ENCODE measurements at regions not wholly inside any gene's neighbourhood (a gene's known extent, or its start where the extent isn't known, plus 50 kb on each side); places are given as distances from the start of the nearest gene placed in this dataset.

DNA sequence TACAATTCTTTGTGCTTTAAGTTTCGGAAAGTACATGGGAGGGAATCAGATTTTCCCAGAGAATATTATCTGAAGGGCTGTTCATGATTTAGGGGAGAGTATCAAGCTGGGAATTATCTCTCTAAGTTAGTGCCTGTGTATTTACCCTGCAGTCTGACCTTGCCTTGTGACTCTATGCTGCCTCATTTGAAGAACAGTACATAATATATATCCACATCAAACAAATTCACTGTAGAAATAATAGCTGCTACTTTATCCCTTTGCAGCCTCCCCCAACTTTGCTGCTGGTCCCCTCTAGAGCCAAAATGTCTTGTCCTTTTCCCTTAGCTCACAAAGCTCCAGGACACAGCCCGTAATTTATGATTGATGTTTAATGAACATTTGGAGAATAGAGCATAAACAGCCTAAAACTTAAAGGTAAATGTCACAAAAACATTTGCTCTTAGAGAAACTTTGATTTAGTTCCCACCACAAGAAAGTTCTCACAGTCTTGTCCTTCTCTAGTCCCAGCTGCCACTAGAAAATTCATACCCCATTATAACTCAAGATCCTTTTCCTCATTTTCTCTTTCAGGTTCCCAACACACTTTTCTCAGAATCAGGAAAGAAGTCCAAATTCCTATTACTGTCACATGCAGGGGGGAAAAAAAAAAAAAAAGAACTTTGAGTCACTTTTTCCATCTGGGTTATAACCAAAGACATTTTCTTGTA, 1009.6 kb downstream of the FLRT2 start:
- DNase-seq = no peak

DNA sequence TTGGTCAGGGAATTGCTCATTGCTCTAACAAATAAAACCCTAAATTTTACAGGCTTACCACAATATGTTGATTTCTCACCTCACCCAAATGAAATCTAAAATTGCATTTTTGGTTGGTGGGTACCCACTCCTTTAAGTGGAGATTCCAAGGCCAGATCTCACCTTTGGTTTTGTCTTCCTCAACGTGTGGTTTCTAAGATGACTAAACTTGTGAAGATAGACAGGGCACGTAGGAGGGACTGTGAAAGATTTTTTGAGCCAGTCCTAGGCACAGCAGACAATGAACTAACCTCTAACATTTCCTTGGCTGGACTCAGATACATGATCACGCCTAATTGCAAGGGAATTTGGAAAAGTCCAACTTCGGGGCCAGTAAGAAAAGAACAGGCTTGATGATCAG, 1003.9 kb downstream of the FLRT2 start:
- no peak for DNase-seq

- no peak for DNase-seq
Measured at GRCh38 chr14:86532219-86532618, 1002.3 kb downstream of the FLRT2 start.

DNA sequence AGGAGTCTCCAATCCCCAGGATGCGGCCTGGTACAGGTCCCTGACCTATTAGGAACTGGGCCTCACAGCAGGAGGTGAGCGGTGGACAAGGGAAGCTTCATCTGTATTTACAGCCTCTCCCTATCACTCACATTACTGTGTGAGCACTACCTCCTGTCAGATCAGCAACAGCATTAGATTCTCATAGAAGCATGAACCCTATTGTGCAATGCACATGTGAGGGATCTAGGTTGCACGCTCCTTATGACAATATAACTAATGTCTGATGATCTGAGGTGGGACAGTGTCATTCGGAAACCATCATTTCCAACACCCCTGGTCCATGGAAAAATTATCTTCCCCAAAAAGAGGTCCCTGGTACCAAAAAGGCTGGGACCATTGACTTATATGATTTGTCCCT, 1000.5 kb downstream of the FLRT2 start:
- no peak for DNase-seq

- no peak for DNase-seq
Measured at GRCh38 chr14:86527312-86527711, 997.4 kb downstream of the FLRT2 start.

GRCh38 chr14:86525673-86526072, 995.7 kb downstream of the FLRT2 start:
- DNase-seq = no peak

DNA sequence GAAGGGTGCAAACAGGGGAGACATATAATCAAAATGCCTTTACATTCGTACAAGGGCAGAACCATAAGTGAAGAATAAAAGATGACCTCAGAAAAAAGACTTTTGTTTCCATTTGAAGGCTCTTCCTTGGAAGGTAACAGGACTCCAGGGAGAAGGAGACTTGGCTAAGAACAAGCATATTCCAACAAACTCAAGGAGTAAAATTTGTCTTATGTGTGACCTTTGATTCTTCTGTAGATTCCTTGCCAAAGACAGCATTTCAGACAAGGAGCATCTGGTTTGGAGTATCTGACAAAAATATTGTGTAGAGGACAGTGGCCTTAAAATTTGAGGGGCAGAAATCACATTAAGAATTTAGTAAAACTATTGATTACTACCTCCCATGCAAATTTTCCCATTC, 991.9 kb downstream of the FLRT2 start:
- DNase-seq = no peak

DNA sequence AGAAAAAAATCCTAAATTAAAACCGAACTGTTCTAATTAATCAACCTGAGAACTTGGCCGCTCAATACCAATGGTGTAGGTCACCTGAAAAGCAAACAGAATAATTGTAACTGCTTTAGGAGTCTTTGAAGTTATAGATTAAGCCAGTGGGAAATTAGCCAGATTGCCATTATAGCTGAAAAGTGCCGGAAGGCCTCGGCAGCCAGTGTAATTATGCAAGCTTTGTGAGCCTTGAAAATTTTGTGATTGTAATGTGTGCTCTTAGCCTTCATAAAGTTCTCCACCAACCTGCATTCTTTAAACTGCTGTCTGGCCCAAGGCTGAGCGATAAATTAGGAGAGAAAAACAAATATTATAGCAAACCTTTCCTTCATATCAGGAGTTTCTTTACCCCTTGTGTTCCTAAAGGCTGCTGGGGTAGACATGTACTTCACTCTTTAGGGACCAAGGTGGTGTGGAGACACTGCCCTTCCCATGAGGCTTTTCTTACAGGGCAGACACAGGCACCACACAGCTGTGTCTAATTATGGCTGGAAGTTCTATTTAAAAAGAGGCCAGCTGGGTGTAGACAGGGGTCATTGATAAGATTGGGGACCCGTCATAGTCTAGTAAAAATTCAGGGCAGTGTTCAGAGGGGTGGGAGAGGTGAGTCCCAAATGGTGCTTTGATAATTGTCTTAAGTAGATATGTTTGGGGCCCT, 991.2 kb downstream of the FLRT2 start:
- no peak for DNase-seq

DNA sequence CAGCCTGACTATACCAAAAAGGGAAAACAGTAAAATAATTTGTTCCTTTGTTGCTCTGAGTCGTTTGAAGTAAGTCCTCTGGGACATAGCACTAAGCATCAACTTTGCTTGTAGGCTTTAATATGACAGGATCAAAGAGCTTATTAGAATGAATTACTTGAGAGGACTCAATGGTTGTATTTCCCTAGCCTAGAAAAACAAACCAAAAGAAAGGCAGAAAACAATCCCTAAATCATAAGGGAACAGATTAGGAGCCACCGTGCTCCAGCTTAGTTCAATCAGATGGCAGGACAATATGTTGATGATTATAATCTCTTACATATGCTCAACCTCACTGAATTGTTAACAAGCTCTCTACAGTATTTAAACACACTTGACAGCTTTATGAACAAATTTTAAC, 988.4 kb downstream of the FLRT2 start:
- peak; percentile 85 for DNase-seq

- no peak for DNase-seq
Measured at GRCh38 chr14:86515195-86515594, 985.3 kb downstream of the FLRT2 start.

- DNase-seq = no peak
Measured at GRCh38 chr14:86513564-86513963, 983.6 kb downstream of the FLRT2 start.

DNA sequence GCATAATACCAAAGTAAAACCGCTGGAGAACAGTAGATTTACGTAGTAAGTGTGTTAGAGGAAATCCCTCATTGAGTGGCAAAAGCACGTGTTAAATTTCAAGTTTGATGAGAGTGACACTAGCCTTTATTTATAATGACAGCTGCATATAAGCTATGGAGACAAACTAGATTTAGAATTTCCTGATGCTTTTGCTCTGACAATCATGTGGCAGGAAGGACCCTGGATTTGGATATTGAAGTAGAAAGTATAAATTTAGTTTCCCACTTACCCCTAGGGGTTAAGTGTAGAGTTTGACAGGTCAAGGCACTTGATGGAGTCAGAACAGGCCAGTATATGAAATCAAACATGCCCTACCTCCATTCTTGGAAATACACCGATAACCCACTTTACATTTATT, 983.1 kb downstream of the FLRT2 start:
- DNase-seq = no peak

DNA sequence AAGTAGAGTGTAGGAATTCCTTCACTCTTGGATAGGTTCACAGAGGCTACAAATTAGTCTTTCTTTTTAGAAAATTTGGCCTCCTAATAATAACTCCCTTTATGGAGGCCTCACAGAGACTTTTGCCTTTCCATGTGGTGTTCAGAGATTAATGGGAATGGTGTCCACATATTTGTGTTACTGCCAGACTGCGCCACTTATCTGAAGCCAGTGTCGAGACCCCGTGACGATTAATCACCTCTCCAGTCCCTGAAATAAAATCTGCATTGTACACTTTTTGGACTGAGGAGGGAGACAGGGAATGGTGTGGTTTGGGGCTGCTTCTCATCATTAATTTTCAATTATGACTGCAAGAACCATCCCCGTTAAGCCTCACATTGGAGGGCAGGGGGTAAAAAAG, 980.5 kb downstream of the FLRT2 start:
- DNase-seq = no peak

DNA sequence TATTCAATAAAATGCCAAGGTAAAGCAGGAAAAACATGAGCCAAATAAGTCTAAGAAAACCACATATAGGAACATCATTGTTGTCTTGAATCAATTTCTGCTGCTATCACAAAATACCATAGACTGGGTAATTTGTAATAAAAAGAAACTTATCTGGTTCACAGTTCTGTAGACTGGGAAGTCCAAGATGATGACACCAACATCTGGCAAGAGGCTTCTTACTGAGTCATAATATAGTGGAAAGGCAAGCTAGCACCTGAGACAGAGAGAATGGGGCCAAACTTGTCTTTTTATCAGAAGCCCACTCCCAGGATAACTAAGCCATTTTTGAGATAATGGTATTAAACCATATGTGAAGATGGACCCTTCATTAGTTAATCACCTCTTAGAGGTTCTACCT, 975.9 kb downstream of the FLRT2 start:
- no peak for DNase-seq

DNA sequence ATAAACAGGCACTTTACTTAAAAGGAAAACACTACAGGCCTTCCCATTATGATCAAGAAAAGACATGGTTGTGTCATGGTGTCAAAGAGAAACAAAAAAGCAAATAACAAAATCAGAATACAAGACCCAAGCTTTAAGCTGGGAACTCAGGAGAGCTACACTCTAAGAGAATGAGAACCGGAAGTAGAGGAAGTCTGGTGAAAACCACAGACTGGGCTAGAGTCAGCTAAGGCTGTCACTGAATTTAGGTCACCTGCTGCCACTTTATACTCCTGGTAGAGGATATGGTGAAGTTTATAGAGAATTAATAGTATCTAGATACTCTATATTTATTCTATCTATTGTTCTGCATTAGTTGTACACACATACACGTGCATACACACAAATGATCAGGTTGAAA, 971.7 kb downstream of the FLRT2 start:
- DNase-seq = no peak

DNA sequence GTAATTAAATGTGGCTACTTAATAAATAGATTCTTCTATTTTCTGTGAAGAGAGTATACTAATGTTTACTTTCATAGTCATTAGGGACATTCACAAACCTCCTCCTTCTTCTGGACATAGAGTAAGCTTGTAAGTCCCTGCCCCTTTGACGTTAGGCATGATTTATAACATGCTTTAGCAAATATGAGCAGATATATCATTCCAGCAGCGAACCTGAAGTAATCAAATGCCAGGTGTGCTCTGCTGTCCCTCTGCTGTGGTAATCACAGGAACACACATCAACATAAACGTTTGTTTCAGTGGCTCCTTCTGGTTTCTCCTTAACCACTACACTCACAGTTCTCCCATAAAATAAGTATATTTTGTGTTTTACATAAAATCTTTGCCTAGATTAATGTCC, 961.8 kb downstream of the FLRT2 start:
- DNase-seq = no peak

DNA sequence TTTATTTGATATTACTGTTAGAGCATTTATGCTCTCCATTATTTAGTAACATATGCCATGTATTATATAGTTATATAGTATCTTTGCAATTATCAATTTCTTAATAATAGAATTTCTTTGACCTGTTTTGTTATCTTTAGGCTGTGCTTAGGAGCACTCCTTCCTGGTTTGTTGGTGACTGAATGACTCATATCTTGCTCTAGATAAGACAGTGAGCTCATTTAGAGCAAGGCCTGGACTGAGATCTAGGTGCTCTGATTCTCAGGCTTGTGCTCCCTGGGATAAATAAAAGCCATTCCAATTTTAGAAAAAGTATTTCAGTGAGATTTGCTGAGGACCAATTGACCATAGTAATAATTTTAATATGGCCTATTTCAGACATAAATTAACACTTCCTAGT, 951.2 kb downstream of the FLRT2 start:
- no peak for DNase-seq

GRCh38 chr14:86464341-86464740, 934.4 kb downstream of the FLRT2 start:
- no peak for DNase-seq

GRCh38 chr14:86462193-86462753, 932.3 kb downstream of the FLRT2 start:
- DNase-seq = peak; percentile 13

DNA sequence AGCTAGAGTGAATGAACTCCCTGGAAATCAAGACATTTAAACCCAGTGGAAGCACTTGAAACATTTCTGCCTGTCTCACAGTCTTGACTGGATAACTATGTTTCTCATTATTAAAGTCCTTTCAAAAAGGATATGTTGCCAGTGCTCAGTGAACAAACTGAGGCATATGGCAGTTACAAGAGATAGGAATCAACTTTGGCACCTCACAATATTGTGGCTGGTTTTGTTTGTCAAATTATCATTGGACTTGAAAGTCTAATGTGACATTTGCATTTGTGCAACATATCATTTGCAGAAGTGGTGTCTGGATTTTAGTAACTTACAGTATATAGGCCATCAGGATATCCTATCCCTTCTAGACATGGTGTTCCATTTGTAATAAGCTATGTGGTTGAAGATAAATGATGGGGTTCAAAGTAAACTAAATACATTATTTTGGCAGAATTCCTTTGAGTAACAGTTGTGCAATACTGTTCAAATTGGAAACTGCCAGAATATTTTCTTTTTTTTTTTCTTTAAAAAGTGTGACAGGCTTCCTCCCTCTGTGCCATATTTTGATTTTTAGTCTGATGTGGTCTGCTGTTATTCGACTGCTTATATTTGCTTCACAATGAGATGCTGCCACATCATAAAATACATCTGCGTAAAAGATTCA, 927.7 kb downstream of the FLRT2 start:
- no peak for DNase-seq

DNA sequence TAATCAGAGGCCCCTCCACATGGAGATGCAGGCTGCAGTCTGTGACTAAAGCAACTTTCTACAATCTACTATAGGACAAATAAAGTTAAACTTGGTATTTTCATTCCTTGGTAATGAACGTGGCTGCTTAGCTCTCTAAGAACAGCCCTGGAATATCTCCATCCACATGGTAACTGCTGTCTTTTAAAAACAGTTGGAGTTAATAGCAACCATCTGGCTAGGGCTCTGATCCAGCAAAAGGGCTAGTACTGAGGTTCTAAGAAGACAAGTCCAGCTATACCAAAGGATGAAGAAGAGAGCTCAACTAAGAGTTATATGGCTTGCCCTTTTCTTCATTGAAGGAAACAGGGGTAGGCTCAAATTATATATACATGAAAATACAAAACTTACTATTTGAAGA, 920.1 kb downstream of the FLRT2 start:
- no peak for DNase-seq

DNA sequence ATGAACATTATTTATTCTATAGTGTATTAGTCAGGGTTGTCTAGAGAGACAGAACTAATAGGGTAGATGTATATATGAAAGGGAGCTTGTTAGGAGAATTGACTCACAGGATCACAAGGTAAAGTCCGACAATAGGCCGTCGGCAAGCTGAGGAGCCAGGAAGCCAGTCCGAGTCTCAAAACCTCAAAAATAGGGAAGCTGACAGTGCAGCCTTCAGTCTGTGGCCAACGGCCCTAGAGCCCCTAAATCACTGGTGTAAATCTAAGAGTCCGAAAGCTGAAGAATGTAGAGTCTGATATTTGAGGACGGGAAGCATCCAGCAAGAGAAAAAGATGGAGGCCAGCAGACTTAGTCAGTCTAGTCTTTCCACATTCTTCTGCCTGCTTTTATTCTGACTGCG, 912.2 kb downstream of the FLRT2 start:
- DNase-seq = no peak

- peak; percentile 89 for DNase-seq
Measured at GRCh38 chr14:86430853-86431252, 900.9 kb downstream of the FLRT2 start.

DNA sequence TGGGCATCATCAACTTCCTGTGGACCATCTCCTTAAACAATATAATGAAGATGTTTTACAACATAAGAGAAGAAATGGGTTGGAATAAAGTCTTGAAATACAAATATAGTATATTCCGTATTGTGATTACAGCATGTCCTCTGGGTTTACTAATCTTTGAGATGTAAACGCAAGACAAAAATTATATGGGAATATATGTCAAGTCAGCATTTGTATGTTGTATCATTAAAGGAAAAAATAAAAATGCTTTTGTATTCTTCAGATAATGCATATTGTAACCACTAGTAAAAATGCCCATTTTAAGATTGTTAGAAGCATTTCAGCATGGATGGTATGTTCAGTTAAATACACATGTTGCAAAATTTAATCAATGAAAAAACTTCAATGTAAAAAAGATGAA, 893.3 kb downstream of the FLRT2 start:
- DNase-seq = no peak

Data from NCI-H524 treated with DMSO at 0.1 percent for 48 hours (cell line).